GM19455 (cell line): ENCODE measurements at regions not wholly inside any gene's neighbourhood (a gene's known extent, or its start where the extent isn't known, plus 50 kb on each side); places are given as distances from the start of the nearest gene placed in this dataset.

Experiments
- ATAC-seq: cut with Tn5 transposase; IDR thresholded peaks from one replicate; pipeline ENCODE4 v1.9.1; 2021; ENCODE audit not compliant: unreplicated experiment

GRCh38 chr14:34931206-34931605 is 51.6 kb upstream of the SRP54 start:
- no peak for ATAC-seq

GRCh38 chr14:34930591-34931091 is 52.2 kb upstream of the SRP54 start:
- ATAC-seq: peak; percentile 70

- ATAC-seq: no peak
Observed at GRCh38 chr14:34926552-34926951, 51.4 kb upstream of the BAZ1A start.
